DMS153 treated with DMSO at 0.1 percent for 48 hours (cell line): ENCODE measurements at regions not wholly inside any gene's neighbourhood (a gene's known extent, or its start where the extent isn't known, plus 50 kb on each side); places are given as distances from the start of the nearest gene placed in this dataset.

ENCODE experiments used
- DNase-seq: peaks from one replicate; lab custom pipeline; 2025; ENCODE audit not compliant: unreplicated experiment; lab: John Stamatoyannopoulos, UW

- no peak for DNase-seq
These were observed 268.8 kb downstream of the SLITRK1 start for GRCh38 chr13:83613524-83613923.

DNA sequence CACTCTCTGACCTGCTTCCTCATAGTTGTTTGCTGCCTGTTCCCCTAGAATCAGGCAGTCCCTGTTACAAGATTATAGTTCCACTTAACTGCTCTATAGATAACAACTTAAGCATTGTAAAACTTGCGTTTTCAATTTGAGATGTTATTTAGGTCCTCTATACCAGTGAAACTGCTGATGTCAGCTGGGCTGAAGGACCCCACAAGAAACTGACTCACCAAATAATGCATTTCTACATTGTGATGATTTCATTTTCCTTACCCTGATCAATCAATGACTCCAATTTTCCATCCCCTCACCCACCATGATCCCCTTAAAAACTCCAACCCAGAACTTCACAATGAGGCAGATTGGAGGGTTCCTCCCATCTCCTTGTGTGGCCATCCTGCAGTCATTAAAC, 280.7 kb downstream of the SLITRK1 start:
- DNase-seq: no peak

GRCh38 chr13:83592095-83592494, 290.2 kb downstream of the SLITRK1 start:
- DNase-seq: no peak

DNA sequence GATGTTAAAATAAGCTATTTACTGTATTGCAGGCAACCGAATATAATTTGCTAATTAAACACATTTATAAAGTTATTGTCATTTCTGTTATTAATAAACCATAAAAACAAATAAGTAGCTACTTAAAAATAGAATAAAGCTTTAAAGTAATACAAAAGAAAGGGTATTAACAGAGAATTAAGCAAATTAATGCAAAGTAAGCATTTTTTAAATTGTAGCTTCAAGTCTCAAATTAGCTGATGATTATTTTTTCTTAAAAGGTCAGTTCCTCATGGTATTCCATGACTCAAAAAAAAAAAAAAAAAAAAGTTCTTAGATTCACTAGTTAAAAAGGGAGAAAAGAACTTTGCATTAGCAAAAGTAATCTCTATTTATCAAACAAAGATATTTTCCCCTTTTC, 292.5 kb downstream of the SLITRK1 start:
- DNase-seq: no peak

- DNase-seq: no peak
These were observed 305.1 kb downstream of the SLITRK1 start for GRCh38 chr13:83577183-83577582.

- no peak for DNase-seq
These were observed 314.3 kb downstream of the SLITRK1 start for GRCh38 chr13:83568019-83568418.

DNA sequence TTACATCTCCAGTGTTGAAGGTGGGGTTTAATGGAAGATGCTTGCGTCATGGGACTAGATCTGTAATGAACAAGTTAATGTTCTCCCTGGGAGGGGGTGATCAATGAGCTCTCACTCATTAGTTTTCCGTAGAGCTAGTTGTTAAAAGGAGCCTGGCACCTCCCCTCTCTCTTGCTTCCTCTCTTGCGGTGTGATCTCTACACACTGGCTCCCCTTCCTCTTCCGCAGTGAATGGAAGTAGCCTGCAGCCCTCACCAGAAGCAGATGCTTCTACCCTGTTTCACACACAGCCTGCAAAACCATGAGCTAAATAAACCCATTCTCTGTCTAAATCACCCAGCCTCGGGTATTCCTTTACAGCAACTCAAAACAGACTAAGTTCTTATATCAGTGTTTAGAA, 318.8 kb downstream of the SLITRK1 start:
- no peak for DNase-seq

DNA sequence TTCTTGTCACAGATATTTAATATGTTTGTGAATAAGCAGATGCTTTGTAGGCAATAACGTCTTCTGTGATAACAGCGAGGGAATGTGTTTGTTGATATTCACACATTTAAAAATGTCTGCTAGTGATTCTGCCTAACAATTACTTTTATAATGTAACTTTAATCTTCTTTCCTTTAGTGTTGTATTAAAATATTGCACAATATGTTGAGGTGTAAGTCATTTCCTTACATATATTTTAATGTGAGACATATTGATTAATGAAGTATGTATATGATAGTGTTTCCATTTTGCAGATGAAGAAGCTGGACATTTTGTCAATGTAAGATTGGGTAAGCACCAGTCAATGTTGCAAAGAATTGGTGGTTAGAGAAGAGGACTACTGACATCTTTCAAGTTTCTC, 324.4 kb downstream of the SLITRK1 start:
- DNase-seq: no peak

DNA sequence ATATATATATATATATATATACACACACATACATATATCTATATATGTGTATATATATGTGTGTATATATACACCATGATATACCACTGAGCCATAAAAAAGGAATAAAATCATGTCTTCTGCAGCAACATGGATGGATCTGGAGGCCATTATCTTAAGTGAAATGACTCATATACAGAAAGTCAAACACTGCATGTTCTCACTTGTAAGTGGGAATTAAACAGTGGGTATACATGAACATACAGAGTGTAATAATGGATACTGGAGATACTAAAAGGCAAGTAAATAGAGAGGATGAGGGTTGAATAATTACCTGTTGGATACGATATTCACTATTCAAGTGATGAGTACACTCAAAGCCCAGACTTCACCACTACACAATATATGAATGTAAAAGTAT, 332.6 kb downstream of the SLITRK1 start:
- DNase-seq: peak; percentile 7

DNA sequence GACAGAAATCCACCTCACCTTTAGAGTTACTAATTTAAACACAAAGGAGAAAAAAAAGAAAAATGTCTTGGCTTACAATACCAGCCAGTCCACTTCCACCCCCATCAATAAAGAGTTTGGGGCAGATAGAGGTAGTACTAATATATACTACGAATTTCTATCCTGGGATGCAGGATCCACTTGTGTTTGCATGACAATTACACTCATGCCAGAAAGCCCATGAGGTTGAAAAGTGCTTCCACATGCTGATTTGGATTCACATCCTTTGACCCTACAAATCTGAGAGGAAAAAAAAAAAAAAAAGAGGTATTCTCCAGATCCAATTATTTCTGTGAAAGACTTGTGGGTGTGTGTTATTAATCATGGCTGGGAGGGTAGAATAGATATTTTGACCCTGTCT, 335.2 kb downstream of the SLITRK1 start:
- DNase-seq: no peak

DNA sequence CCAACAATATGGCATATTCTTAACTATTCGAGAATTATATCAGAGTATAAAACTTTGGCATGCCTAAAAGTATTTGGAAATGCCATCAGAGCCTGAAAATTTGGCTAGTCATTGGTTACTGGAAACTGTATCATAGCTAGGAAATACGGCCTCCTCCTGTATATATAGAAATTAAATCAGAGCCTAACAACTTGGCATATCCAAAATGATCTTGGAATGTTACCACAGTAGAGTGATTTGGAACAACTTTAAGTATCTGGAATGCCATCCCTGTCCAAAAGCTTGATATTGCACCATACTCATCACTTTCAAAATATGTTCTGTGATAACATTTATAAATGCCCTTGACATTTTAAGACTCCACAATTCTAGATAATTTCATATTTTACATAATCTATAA, 335.8 kb downstream of the SLITRK1 start:
- no peak for DNase-seq

GRCh38 chr13:83538636-83539035, 343.6 kb downstream of the SLITRK1 start:
- no peak for DNase-seq

- no peak for DNase-seq
These were observed 345.3 kb downstream of the SLITRK1 start for GRCh38 chr13:83536941-83537340.

DNA sequence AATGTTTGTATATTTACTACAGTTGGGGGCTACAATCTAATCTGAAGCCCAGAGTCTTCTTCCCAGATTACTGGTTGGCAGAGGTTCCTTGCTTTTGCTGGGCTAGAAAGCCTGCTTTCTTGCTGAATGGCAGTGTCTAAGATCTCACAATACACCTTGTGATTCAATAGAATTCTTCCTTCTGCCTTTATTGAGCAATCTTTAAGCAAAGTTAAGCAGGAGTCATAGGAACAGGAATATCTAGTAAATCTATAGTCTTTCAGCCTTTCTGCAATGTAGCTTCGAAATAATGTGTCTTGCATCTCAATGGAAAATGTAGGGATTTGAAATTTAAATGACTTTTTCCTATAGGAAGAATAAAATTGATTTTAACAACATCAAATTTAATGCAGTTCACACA, 346.1 kb downstream of the SLITRK1 start:
- no peak for DNase-seq

GRCh38 chr13:83532809-83533208, 349.5 kb downstream of the SLITRK1 start:
- no peak for DNase-seq

GRCh38 chr13:83531022-83531421, 351.3 kb downstream of the SLITRK1 start:
- DNase-seq: no peak

DNA sequence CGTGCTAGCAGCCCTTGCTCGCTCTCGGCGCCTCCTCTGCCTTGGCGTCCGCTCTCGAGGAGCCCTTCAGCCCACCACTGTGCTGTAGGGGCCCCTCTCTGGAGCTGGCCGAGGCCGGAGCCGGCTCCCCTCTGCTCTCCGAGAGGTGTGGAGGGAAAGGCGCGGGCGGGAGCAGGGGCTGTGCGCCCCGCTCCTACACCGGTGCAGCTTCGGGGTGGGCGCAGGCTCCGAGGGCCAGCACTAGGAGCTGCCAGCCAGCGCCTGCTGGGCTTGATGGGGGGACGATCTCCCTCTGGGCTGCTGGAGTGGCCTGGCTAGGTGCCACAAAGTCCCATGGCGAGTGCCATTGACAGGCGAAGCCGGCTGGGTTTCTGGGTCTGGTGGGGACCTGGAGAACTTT, 365.5 kb downstream of the SLITRK1 start:
- DNase-seq: no peak

DNA sequence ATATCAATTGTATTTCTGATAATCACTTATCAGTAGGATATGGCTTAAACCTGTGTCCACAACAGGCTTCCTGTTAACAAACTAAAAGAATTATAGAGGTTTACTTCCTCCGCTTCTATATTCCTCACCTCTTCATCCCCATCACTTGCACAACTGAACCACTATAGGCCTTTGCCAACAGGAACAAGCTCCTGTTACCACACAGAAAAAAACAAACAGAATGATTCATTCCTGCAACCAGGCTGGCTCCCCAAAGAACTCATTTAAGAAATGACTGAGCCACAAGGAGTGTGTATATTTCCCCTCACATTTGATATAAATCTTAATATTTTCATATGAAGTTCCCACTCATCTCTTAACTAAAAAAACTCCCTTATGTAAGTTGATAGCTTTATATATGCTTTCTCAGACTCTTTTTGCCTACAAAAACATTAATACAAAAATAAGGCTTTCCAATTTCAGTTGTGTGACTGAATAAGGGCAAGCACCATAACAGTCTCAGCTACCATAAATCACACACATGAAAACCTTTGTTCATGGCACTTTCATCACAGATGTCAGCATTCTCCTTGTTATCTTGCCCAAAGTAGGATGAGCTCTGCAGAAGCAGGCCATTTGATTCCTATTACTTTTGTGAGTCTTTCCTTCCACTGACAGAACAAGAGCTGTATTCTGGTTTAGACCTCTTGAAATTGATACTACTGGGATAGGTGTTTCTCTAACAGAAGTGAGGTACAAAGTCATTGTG, 366.8 kb downstream of the SLITRK1 start:
- no peak for DNase-seq

DNA sequence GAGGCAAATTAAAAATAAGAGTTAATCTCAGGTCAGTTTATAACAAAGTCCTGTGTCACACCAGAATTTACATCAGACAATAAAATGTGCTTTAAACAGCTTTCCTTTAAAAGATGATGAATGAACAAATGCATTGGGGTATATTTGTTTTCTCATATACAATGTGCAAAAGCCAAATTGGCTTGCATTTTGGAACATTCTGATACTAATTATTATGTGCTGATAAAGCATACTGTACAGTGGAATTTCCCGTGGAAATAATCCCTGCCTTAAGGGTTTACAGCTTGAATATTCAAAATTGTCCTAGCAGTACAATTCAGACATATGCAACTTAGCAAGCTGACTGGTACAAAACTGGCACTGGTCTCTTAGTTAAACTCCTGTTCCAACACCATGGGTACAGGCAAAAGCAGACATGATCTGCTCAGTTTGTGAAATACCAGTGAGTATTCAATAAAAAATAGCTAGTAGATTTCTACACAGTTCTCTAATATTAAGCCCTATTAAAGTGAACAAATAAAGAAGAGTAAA, 373.4 kb downstream of the SLITRK1 start:
- DNase-seq: no peak

DNA sequence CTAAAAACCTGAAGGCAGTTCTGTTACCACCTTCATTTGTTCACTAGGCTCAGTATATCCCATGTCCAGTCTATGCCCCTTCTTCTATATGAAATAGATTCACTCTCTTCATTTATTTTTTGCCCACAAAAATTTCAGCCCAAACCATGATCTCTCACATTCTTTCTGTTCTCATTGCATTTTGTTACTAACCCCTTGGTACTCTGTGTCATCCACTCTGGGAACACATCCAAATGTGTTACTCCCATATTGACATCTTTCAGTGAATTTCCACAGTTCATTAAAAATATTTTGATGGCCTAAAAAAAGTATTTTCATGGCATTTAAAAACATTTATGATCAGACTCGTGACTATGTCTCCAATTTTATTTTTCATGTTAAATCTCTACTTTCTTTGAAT, 378.9 kb downstream of the SLITRK1 start:
- no peak for DNase-seq

GRCh38 chr13:83499286-83499685, 383.0 kb downstream of the SLITRK1 start:
- DNase-seq: no peak

DNA sequence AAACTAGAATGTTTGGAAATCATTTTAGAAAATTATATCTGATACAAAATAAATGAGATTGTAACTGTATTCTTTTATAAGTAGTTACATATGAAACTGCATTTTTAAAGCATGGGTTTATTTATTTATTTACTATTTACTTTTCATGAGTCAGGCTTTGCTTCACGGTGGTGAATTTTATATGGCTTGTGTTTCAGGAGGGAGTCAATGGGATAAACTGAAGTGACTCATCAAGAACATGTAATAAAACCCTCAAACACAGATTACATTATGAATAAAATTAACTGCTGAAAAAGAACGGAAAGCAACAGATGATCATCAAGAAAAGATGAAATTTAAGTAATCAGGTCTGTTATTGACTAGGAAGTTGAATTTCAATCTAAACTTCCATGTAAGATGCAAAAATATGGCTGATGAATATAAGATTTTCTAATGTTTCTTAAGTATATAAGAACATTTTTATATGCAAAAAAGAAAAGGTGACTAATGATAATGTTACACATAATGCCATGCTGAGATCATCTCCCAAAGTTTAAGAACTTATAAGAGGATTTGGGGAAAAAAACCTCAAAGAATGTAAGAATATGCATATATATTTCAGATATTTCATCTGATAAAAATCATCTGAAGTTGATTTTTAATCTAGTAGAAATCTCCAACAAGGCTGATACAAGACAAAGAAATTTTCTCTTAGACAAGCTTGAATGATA, 383.6 kb downstream of the SLITRK1 start:
- no peak for DNase-seq
